Tibial artery (tissue), 4 donors: ENCODE measurements at regions not wholly inside any gene's neighbourhood (a gene's known extent, or its start where the extent isn't known, plus 50 kb on each side); places are given as distances from the start of the nearest gene placed in this dataset.

Experiments used
- DNase-seq, 2 donors: peaks; one replicate each; pipeline ENCODE4 v3.0.0-alpha.2; 2019
- H3K27ac ChIP-seq, 2 donors: fragments of 200-600 bp; sonication (generic) in 1 of 2; 1 replicate in 1 of 2; 2 replicates in 1 of 2; pipeline ENCODE4 v1.5.1; 2018 to 2019; ENCODE audit warnings: mild to moderate bottlenecking in 1 of 2
- H3K27me3 ChIP-seq, 2 donors: fragments of 200-600 bp; sonication (generic) in 1 of 2; one replicate each; pipeline versions ENCODE4 v1.5.1 to v1.6.0; 2016 to 2019
- H3K36me3 ChIP-seq, 3 donors: fragments of 200-600 bp; sonication (generic) in 2 of 3; one replicate each; pipeline ENCODE4 v1.5.1; 2016 to 2019; ENCODE audit warnings: mild to moderate bottlenecking in 2 of 3
- H3K4me1 ChIP-seq, 4 donors: fragments of 200-600 bp; sonication (generic) in 2 of 4; 1 replicate in 3 of 4; 2 replicates in 1 of 4; pipeline ENCODE4 v1.5.1; 2016 to 2019
- H3K4me3 ChIP-seq, 2 donors: fragments of 200-600 bp; sonication (generic) in 1 of 2; 1 replicate in 1 of 2; 2 replicates in 1 of 2; pipeline ENCODE4 v1.5.1; 2018 to 2019; ENCODE audit warnings: mild to moderate bottlenecking in 2 of 2
- H3K9me3 ChIP-seq, 3 donors: fragments of 200-600 bp; sonication (generic) in 1 of 3; one replicate each; pipeline ENCODE4 v1.5.1; 2016 to 2019
- CTCF ChIP-seq, 2 experiments: fragments of 200-600 bp in 1 of 2; fragments of 450-650 bp in 1 of 2; IDR thresholded peaks; one replicate each; pipeline ENCODE4 v1.5.1; 2017 to 2019; ENCODE audit warnings: antibody characterized with exemption in 2 of 2, mild to moderate bottlenecking in 1 of 2, moderate library complexity in 1 of 2
- intact Hi-C: fragments of 100-400 bp; cut with DNase I; formaldehyde crosslinking; loops from one replicate; pipeline ENCODE4 v1.15.0; 2023; ENCODE audit warnings: low total_unique reads

GRCh38 chr13:50156561-50157127, 141.4 kb downstream of the KCNRG start:
- Histone ChIP-seq H3K27ac (no peak overlapping the region), H3K36me3 (no peaks in the 10 kb centered on the region), H3K9me3 (no peaks in the 10 kb centered on the region), H3K4me1 (peaks cover 0 to 7% (median 0%) of the 10 kb centered on the region in 4 donors), H3K27me3 (no peaks in the 10 kb centered on the region), H3K4me3 (no peak overlapping the region)
- intact Hi-C loops = no loop called here
- DNase-seq = no peak
- no peak for TF ChIP-seq CTCF (IDR thresholded peaks at IDR 0.05)

- TF ChIP-seq CTCF (IDR thresholded peaks at IDR 0.05) = no peak
- intact Hi-C loops = no loop called here
These were observed 143.3 kb downstream of the KCNRG start for GRCh38 chr13:50158385-50159165.

GRCh38 chr13:50159607-50160006, 144.4 kb downstream of the KCNRG start:
- Histone ChIP-seq H3K27ac (no peak overlapping the region), H3K4me3 (no peak overlapping the region), H3K27me3 (no peaks in the 10 kb centered on the region), H3K9me3 (no peaks in the 10 kb centered on the region), H3K36me3 (no peaks in the 10 kb centered on the region), H3K4me1 (no peaks in the 10 kb centered on the region)
- no peak for DNase-seq
- TF ChIP-seq CTCF (IDR thresholded peaks at IDR 0.05) = no peak
- intact Hi-C loops = no loop called here

More at GRCh38 chr13:50158385-50159165, 143.3 kb downstream of the KCNRG start:
- H3K4me1 ChIP-seq = no peaks in the 10 kb centered on the region
- no peaks in the 10 kb centered on the region for H3K27me3 ChIP-seq
- H3K36me3 ChIP-seq = no peaks in the 10 kb centered on the region
- no peak overlapping the region for H3K4me3 ChIP-seq
- H3K27ac ChIP-seq = no peak overlapping the region
- DNase-seq = no peak
- H3K9me3 ChIP-seq = no peaks in the 10 kb centered on the region

- Histone ChIP-seq H3K27ac (no peak overlapping the region), H3K4me3 (no peak overlapping the region), H3K27me3 (no peaks in the 10 kb centered on the region), H3K4me1 (no peaks in the 10 kb centered on the region), H3K36me3 (no peaks in the 10 kb centered on the region), H3K9me3 (no peaks in the 10 kb centered on the region)
- DNase-seq = no peak
- TF ChIP-seq CTCF (IDR thresholded peaks at IDR 0.05) = no peak
- intact Hi-C loops = no loop called here
These were observed 145.8 kb downstream of the KCNRG start for GRCh38 chr13:50161052-50161451.

GRCh38 chr13:50162001-50162400, 146.8 kb downstream of the KCNRG start:
- intact Hi-C loops = no loop called here
- no peak for DNase-seq
- TF ChIP-seq CTCF (IDR thresholded peaks at IDR 0.05) = no peak
- H3K4me3 ChIP-seq = no peak overlapping the region
- no peak overlapping the region for H3K27ac ChIP-seq
- H3K9me3 ChIP-seq = no peaks in the 10 kb centered on the region
- H3K4me1 ChIP-seq = no peaks in the 10 kb centered on the region
- H3K27me3 ChIP-seq = no peaks in the 10 kb centered on the region
- H3K36me3 ChIP-seq = no peaks in the 10 kb centered on the region
